ENCODE measurements at regions not wholly inside any gene's neighbourhood (a gene's known extent, or its start where the extent isn't known, plus 50 kb on each side); places are given as distances from the start of the nearest gene placed in this dataset.

- TF ChIP-seq POLR2AphosphoS5 (IDR thresholded peaks at IDR 0.05; ENCODE audit: low read depth, low read length): no peak
- no peak for TF ChIP-seq FOXP2 (optimal IDR thresholded peaks at IDR 0.05; ENCODE audit: borderline replicate concordance, extremely low read depth, extremely low read length, insufficient read depth)
- TF ChIP-seq SIN3A (IDR thresholded peaks at IDR 0.05; ENCODE audit: borderline replicate concordance, insufficient read depth, low read length): no peak
- no peak for TF ChIP-seq TAF1 (IDR thresholded peaks at IDR 0.05; ENCODE audit: borderline replicate concordance, insufficient read depth, low read length)
- no peak for TF ChIP-seq REST (IDR thresholded peaks at IDR 0.05; ENCODE audit: insufficient read depth in 1 of 2, low read depth in 2 of 2, low read length in 2 of 2)
Observed at GRCh38 chr7:10038351-10038750, 935.3 kb upstream of the PHF14 start.

DNA sequence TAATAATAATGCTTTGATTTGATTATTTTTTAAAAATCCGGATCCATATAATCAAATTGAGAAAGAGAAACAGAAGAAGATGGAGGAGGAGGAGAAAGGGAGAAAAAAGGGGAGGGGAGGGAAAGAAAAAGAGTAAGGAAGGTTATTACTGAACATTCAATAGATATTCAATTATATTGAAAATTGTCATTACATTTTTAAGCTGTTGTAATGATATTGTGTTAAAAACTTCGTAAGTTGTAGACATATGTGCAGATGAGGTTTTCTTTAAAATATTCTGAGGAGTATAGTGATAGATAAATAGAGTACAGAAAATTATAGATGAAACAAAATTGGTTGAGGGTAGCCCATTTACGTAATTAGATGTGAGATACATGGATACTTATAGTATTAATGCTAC lies 933.0 kb upstream of the PHF14 start:
- TF ChIP-seq REST (IDR thresholded peaks at IDR 0.05; ENCODE audit: insufficient read depth in 1 of 2, low read depth in 2 of 2, low read length in 2 of 2) (no peak), TAF1 (IDR thresholded peaks at IDR 0.05; ENCODE audit: borderline replicate concordance, insufficient read depth, low read length) (no peak), FOXP2 (optimal IDR thresholded peaks at IDR 0.05; ENCODE audit: borderline replicate concordance, extremely low read depth, extremely low read length, insufficient read depth) (no peak), POLR2AphosphoS5 (IDR thresholded peaks at IDR 0.05; ENCODE audit: low read depth, low read length) (no peak), SIN3A (IDR thresholded peaks at IDR 0.05; ENCODE audit: borderline replicate concordance, insufficient read depth, low read length) (no peak)

DNA sequence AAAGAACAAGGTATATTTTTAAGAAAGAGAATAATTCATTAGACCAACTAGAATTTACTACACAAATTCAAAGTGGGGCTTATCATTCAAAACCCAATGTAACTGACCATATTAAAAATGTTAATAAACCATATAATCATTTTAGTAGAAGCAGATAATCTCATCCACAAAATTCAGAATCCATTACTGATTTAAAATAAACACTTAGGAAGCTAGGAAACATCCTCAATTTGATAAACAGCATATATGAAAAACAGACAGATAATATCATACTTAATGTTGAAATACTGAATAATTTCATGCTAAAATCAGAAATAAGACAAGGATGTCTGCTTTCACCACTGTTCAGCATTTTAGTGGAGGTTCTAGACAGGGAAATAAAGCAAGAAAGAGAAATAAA lies 902.8 kb upstream of the PHF14 start:
- TF ChIP-seq POLR2AphosphoS5 (IDR thresholded peaks at IDR 0.05; ENCODE audit: low read depth, low read length) (no peak), SIN3A (IDR thresholded peaks at IDR 0.05; ENCODE audit: borderline replicate concordance, insufficient read depth, low read length) (no peak)

DNA sequence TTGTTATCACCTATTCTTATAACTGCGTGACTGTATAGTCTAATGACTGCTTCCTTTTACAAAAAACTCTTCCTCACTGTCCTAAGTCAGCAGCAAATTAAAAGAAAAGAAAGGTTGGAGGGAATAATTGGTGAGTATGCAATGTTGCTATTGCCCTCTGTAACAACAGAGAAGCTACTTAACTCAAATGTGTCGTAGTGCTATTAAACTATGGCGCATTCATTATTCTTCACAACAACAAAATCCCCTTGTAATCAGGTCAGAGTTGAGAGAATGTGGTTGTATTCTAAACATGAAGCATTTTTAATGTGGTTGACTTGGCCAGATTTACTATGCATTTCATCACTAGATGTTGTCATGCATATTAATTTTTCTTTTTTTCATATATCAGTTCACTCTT lies 897.8 kb upstream of the PHF14 start:
- TF ChIP-seq FOXP2 (optimal IDR thresholded peaks at IDR 0.05; ENCODE audit: borderline replicate concordance, extremely low read depth, extremely low read length, insufficient read depth) (no peak), POLR2AphosphoS5 (IDR thresholded peaks at IDR 0.05; ENCODE audit: low read depth, low read length) (no peak), REST (IDR thresholded peaks at IDR 0.05; ENCODE audit: insufficient read depth in 1 of 2, low read depth in 2 of 2, low read length in 2 of 2) (no peak), TAF1 (IDR thresholded peaks at IDR 0.05; ENCODE audit: borderline replicate concordance, insufficient read depth, low read length) (no peak), SIN3A (IDR thresholded peaks at IDR 0.05; ENCODE audit: borderline replicate concordance, insufficient read depth, low read length) (no peak)

GRCh38 chr7:10076660-10077300 lies 896.9 kb upstream of the PHF14 start:
- TF ChIP-seq POLR2AphosphoS5 (IDR thresholded peaks at IDR 0.05; ENCODE audit: low read depth, low read length) (no peak), FOXP2 (optimal IDR thresholded peaks at IDR 0.05; ENCODE audit: borderline replicate concordance, extremely low read depth, extremely low read length, insufficient read depth) (no peak), REST (IDR thresholded peaks at IDR 0.05; ENCODE audit: insufficient read depth in 1 of 2, low read depth in 2 of 2, low read length in 2 of 2) (no peak), SIN3A (IDR thresholded peaks at IDR 0.05; ENCODE audit: borderline replicate concordance, insufficient read depth, low read length) (no peak), TAF1 (IDR thresholded peaks at IDR 0.05; ENCODE audit: borderline replicate concordance, insufficient read depth, low read length) (no peak)

Data from PFSK-1 (cell line).